ENCODE measurements at regions not wholly inside any gene's neighbourhood (a gene's known extent, or its start where the extent isn't known, plus 50 kb on each side); places are given as distances from the start of the nearest gene placed in this dataset.

DNA sequence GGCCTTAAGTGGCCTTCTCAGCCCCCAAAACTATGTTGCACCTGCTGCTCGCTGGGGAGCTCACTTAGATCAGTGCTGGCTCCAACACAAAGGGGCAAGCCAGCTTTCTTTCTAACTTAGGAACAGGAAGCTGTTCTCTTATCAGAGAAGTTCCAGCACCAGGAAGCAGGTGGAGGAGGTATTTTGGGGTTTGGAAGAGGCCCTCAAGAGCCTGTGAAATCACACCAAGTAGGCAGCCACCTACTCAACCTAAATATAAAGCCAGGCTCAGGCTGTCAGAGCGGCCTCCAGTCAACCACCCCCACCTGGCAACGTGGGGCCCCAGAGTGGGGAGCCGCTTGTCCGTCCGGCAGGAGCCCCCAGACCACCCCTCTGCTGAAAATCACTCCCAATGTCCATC lies 152.8 kb downstream of the OLFM1 start:
- TF ChIP-seq POLR2AphosphoS5 (IDR thresholded peaks at IDR 0.05; ENCODE audit: low read depth, low read length) = no peak
- TF ChIP-seq TCF7L2 (IDR thresholded peaks at IDR 0.05; ENCODE audit: low read depth, low read length) = no peak
- TF ChIP-seq, protein P1, sequence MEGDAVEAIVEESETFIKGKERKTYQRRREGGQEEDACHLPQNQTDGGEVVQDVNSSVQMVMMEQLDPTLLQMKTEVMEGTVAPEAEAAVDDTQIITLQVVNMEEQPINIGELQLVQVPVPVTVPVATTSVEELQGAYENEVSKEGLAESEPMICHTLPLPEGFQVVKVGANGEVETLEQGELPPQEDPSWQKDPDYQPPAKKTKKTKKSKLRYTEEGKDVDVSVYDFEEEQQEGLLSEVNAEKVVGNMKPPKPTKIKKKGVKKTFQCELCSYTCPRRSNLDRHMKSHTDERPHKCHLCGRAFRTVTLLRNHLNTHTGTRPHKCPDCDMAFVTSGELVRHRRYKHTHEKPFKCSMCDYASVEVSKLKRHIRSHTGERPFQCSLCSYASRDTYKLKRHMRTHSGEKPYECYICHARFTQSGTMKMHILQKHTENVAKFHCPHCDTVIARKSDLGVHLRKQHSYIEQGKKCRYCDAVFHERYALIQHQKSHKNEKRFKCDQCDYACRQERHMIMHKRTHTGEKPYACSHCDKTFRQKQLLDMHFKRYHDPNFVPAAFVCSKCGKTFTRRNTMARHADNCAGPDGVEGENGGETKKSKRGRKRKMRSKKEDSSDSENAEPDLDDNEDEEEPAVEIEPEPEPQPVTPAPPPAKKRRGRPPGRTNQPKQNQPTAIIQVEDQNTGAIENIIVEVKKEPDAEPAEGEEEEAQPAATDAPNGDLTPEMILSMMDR (IDR thresholded peaks at IDR 0.05) = no peak
- no peak for TF ChIP-seq SIN3A (IDR thresholded peaks at IDR 0.05; ENCODE audit: borderline replicate concordance, insufficient read depth, low read depth, low read length)
- TF ChIP-seq, protein P2, sequence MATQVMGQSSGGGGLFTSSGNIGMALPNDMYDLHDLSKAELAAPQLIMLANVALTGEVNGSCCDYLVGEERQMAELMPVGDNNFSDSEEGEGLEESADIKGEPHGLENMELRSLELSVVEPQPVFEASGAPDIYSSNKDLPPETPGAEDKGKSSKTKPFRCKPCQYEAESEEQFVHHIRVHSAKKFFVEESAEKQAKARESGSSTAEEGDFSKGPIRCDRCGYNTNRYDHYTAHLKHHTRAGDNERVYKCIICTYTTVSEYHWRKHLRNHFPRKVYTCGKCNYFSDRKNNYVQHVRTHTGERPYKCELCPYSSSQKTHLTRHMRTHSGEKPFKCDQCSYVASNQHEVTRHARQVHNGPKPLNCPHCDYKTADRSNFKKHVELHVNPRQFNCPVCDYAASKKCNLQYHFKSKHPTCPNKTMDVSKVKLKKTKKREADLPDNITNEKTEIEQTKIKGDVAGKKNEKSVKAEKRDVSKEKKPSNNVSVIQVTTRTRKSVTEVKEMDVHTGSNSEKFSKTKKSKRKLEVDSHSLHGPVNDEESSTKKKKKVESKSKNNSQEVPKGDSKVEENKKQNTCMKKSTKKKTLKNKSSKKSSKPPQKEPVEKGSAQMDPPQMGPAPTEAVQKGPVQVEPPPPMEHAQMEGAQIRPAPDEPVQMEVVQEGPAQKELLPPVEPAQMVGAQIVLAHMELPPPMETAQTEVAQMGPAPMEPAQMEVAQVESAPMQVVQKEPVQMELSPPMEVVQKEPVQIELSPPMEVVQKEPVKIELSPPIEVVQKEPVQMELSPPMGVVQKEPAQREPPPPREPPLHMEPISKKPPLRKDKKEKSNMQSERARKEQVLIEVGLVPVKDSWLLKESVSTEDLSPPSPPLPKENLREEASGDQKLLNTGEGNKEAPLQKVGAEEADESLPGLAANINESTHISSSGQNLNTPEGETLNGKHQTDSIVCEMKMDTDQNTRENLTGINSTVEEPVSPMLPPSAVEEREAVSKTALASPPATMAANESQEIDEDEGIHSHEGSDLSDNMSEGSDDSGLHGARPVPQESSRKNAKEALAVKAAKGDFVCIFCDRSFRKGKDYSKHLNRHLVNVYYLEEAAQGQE (IDR thresholded peaks at IDR 0.05; ENCODE audit: insufficient read depth in 1 of 2, low read depth in 2 of 2, low read length in 1 of 2) = no peak
